ENCODE measurements at regions not wholly inside any gene's neighbourhood (a gene's known extent, or its start where the extent isn't known, plus 50 kb on each side); places are given as distances from the start of the nearest gene placed in this dataset.

GRCh38 chr6:112441607-112442006 is 94.5 kb downstream of the RFPL4B start:
- no peak for TF ChIP-seq POLR2A (IDR thresholded peaks at IDR 0.05)
- TF ChIP-seq, protein P1, sequence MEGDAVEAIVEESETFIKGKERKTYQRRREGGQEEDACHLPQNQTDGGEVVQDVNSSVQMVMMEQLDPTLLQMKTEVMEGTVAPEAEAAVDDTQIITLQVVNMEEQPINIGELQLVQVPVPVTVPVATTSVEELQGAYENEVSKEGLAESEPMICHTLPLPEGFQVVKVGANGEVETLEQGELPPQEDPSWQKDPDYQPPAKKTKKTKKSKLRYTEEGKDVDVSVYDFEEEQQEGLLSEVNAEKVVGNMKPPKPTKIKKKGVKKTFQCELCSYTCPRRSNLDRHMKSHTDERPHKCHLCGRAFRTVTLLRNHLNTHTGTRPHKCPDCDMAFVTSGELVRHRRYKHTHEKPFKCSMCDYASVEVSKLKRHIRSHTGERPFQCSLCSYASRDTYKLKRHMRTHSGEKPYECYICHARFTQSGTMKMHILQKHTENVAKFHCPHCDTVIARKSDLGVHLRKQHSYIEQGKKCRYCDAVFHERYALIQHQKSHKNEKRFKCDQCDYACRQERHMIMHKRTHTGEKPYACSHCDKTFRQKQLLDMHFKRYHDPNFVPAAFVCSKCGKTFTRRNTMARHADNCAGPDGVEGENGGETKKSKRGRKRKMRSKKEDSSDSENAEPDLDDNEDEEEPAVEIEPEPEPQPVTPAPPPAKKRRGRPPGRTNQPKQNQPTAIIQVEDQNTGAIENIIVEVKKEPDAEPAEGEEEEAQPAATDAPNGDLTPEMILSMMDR (IDR thresholded peaks at IDR 0.05) = no peak

Measured in esophagus squamous epithelium (tissue), 4 donors.